HAP-1 (cell line): ENCODE measurements at regions not wholly inside any gene's neighbourhood (a gene's known extent, or its start where the extent isn't known, plus 50 kb on each side); places are given as distances from the start of the nearest gene placed in this dataset.

ENCODE experiments used
- DNase-seq, 2 experiments: peaks; one replicate each; pipeline ENCODE4 v3.0.0-alpha.2; 2016 to 2020; ENCODE audit warnings: low spot score in 2 of 2
- H3K27me3 ChIP-seq: fragments of 250-450 bp; sonication (Bioruptor Pico); 2 replicates; pipeline ENCODE4 v1.5.1; 2020; ENCODE audit warnings: low read depth, mild to moderate bottlenecking, moderate library complexity
- H3K36me3 ChIP-seq: fragments of 250-450 bp; sonication (Bioruptor Pico); replicated peaks from 2 replicates; pipeline ENCODE4 v1.5.1; 2020; ENCODE audit warnings: mild to moderate bottlenecking
- H3K4me1 ChIP-seq: fragments of 250-450 bp; sonication (Bioruptor Pico); 2 replicates; pipeline ENCODE4 v1.5.1; 2020; ENCODE audit warnings: mild to moderate bottlenecking
- H3K4me3 ChIP-seq: fragments of 250-450 bp; sonication (Bioruptor Pico); 2 replicates; pipeline ENCODE4 v1.5.1; 2020; ENCODE audit warnings: mild to moderate bottlenecking, moderate library complexity
- H3K9me3 ChIP-seq: fragments of 250-450 bp; sonication (Bioruptor Pico); 2 replicates; pipeline ENCODE4 v1.5.1; 2020; ENCODE audit warnings: mild to moderate bottlenecking, moderate library complexity
- in situ Hi-C: fragments of 300-500 bp; cut with MboI; formaldehyde crosslinking; loops from 3 replicates; pipeline ENCODE4 v1.14.3; 2020; ENCODE audit warnings: low sequenced_read_pairs, inconsistent platforms, mixed read lengths

DNA sequence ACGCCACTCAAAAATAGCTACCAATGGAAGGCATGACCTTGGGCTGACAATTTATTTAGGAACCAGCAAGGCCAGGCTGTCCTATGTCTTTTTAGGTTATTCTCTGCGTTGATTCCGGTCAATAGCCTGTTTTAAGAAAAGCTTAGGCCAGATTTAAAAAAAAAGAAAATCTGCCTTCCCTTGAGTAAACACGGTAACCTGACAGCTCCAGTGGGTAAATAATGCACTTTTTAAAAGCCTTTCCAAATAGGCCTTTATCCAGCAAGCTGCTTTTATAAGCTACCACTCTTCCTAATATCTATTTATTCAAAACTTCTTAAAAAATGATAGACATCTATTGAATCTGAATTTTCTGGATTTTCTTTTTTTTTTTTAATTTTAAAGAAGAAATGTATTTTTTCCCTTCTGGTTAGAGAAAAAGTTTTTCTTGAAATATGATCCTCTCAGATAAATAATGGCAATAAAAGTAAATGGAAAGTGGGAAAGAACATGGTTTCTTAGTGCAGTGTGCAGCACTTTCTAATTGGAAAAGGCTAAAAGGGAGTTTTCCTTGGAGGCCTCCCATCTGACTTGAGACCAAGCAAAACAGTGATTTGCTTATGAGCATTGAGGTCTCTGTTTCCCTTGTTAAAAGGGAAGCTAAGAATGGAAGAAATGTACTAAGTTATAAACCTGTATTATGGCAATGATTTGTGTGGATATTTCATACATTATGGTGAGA, 281.0 kb upstream of the RUNX1 start:
- DNase-seq, result no peak

DNA sequence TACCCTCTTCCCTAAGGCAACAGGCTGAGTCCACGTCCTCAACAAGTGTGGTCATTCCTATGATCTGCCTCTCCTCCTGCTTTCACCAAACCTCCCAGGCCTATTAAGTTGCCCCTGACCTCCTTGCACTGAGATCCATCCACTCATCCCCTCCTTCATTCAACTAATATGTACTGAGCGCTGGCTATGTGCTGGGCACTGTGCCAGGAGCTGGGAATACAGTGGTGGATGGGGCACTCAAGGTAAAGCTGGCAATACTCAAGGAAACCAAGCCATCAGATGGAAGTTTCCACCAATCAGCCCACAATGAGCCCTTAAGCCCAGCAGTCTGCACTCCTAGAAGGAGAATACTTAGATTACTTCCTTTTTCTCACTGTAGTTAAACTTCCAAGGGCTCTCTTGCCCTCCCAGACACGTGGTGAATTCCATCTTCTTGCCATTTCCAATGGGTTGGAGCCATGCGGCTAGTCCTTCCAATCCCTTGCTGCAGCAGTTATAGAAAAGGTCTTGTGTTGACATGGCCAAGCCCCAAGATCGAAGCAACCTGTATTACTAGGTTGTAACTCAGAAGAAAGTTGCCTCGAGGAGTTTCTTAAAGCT, 279.9 kb upstream of the RUNX1 start:
- H3K4me1 ChIP-seq, result no peaks in the 10 kb centered on the region
- no peaks in the 10 kb centered on the region for H3K36me3 ChIP-seq
- H3K27me3 ChIP-seq, result no peaks in the 10 kb centered on the region
- in situ Hi-C loops, result no loop called here
- H3K9me3 ChIP-seq, result no peaks in the 10 kb centered on the region
- no peak for DNase-seq
- no peak overlapping the region for H3K4me3 ChIP-seq

More for the DNA sequence above, 281.0 kb upstream of the RUNX1 start:
- no peaks in the 10 kb centered on the region for H3K4me1 ChIP-seq
- H3K27me3 ChIP-seq, result no peaks in the 10 kb centered on the region
- no peak overlapping the region for H3K4me3 ChIP-seq
- no peaks in the 10 kb centered on the region for H3K36me3 ChIP-seq
- no peaks in the 10 kb centered on the region for H3K9me3 ChIP-seq
- in situ Hi-C loops, result no loop called here

DNA sequence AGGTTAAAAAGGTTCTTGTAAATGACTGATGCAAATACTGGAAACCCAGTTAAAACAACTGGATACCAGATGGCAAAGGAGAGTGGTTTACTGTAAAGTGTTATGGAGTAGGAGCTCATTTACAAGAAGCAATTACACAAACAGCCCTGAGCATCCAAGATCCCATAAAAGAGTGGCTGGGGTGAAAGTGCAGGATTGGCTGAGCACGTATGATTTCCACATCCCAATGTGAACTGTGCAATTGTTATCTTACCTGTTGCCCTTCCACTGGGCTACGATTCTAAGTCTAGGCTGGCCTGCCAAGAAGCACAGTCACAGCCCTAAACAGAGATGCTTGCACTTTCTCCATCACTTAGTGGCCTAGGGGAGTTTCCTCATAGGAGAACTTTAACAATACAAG, 277.6 kb upstream of the RUNX1 start:
- no peaks in the 10 kb centered on the region for H3K36me3 ChIP-seq
- no peak for DNase-seq
- no peaks in the 10 kb centered on the region for H3K4me1 ChIP-seq
- no peaks in the 10 kb centered on the region for H3K27me3 ChIP-seq
- in situ Hi-C loops, result no loop called here
- H3K4me3 ChIP-seq, result no peak overlapping the region
- H3K9me3 ChIP-seq, result no peaks in the 10 kb centered on the region

DNA sequence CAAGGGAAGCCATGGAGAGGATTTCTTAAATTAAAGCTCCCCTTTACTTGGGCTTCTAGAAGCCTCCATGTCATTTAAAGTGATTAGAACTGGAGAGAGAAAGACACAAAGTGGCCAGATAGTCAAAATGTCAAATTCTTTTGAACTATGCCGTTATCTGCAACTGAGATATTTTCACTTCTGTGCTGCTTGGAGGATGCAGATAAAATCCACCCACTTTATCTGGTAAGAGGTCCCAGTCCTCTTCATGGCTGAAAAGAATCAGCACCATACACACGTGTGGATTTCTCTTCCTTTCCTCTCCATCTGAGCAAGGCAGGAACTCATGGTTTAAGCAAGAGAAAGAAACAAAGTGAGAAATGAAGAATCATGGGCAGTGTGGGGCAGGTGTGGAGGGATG, 276.9 kb upstream of the RUNX1 start:
- Histone ChIP-seq H3K9me3 (no peaks in the 10 kb centered on the region), H3K36me3 (no peaks in the 10 kb centered on the region), H3K27me3 (no peaks in the 10 kb centered on the region), H3K4me3 (no peak overlapping the region), H3K4me1 (no peaks in the 10 kb centered on the region)
- no peak for DNase-seq
- in situ Hi-C loops, result no loop called here

DNA sequence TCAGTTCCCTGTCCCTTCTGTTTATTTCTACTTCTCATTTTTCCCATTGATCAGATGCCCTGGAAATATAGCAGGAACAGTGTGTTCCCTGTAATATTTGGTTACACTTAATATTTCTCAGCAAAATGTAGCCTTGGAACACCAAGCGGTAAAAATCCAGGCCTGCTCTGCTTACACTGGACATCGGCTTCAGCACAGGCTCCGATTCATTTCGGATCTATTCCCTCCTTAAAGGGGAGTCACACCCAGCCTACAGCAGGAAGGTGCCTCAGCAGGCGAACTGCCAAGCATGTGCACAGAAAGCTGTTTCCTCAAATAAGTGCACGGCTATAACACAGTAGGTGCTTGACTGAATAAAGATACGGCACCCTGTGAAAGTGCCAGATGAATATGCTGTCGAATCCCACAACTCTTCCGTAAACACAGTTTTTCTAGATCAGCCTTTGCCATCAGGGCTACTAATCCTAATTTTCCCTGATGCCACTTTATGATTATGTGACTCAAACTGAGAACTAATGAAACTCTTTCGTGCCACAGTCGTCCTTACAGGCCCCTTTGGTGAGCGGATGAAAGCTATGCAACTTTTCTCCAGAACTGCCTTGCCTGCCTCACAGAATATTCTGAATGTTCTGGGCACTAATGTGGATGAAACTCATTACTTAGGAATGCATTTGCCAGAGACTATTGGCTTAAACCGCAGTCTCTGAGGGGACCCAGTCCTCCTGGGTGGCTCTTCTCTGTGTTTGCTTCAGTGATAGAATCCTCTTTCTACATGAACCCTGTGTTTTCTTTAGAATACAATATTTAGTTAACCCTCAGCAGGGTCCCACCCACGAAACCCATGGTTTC, 275.5 kb upstream of the RUNX1 start:
- Histone ChIP-seq H3K4me1 (no peaks in the 10 kb centered on the region), H3K36me3 (no peaks in the 10 kb centered on the region), H3K9me3 (no peaks in the 10 kb centered on the region), H3K4me3 (no peak overlapping the region), H3K27me3 (no peaks in the 10 kb centered on the region)
- in situ Hi-C loops, result no loop called here
- no peak for DNase-seq

DNA sequence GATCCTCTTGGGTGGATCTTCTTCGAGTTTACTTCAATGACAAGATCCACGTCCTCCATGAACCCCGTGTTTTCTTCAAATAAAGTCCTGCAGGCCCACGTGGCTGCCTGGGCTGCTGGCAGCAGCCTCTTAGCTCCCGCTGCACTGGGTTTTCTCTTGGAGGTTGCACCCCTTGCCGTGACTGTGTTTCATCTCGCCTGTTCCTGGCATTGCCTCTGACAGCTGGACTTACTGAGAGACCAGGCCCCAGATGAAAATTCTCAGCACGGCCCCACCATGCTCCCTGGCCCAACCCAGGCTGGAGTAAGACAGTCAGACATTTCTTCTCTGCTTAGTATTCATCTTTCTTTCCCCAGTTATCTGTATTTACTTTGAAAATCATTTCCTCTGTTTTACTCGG, 274.8 kb upstream of the RUNX1 start:
- Histone ChIP-seq H3K27me3 (no peaks in the 10 kb centered on the region), H3K4me1 (no peaks in the 10 kb centered on the region), H3K36me3 (no peaks in the 10 kb centered on the region), H3K4me3 (no peak overlapping the region), H3K9me3 (no peaks in the 10 kb centered on the region)
- no peak for DNase-seq
- in situ Hi-C loops, result no loop called here

DNA sequence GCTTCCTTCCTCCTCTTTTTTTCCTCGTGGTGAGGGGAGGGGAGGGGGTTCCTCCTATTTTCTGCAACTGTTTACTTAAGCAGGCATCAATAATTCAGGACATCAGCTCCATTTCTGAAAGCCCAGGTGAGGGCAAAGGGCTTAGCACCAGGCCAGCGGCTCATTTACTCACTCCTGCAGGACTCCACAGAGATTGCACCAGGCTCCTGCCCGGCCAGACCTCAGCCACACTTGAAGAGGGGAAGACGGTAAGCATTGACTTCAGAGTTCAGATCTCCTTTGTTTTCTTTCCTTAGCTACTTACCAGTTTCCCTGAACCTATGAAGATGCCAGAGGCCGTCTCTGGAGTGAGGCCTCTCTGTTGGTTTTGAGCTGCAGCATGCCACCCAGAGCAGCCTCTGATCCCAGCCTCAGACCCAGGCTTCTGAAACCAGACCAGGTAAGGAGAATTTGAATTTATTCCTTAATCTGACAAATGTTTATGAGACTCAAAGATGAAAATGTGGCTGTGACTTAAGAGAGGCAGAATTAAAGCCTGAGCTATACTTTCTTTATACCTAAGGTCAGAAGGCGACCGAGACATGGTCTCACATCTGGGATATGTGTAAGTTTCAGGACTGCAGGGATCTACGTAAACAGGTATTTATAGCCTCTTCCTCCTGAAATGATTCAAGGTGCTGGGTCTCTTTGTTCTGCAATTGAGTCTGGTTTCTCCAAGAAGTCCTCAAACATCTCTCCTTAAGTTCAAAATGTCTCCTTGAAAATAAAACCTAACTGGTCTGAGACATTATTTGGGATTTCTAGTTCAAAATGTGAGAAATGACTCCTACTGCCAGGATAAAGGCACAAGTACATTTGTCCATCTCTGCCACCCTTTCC, 272.5 kb upstream of the RUNX1 start:
- Histone ChIP-seq H3K4me1 (no peaks in the 10 kb centered on the region), H3K27me3 (no peaks in the 10 kb centered on the region), H3K4me3 (no peak overlapping the region), H3K36me3 (no peaks in the 10 kb centered on the region), H3K9me3 (no peaks in the 10 kb centered on the region)
- no peak for DNase-seq
- in situ Hi-C loops, result no loop called here

DNA sequence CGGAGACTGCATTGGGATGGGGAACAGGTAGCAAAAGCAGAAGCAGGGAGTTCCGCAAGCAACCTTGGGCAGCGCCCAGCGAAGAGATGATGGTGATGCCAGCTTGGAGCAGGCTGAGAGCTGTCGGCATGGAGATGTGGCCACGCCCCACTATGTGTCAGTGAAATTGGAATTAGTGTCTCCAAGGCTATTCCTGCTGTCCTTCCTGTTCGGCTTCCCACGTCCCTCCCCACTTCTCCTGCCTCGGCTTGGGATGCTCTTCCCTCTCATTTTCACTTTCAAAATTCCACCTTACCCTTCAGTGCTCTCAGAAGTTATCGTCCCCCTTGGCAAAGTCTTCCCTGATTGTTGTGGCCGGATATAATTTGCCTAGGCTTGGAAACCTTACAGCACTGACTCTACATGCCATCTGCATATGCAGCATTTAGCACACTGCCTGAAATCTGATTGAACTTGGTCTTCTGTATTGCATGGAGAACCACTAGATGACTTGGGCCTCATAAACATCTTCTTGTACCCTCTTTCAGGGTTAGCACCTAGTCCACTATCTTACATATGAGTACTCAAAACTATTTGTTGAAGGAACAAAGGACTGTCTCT, 270.7 kb upstream of the RUNX1 start:
- no peak for DNase-seq
- no peaks in the 10 kb centered on the region for H3K4me1 ChIP-seq
- H3K4me3 ChIP-seq, result no peak overlapping the region
- H3K9me3 ChIP-seq, result peaks cover 1% of the 10 kb centered on the region; the same call in 1 of the 2 replicates
- in situ Hi-C loops, result no loop called here
- H3K27me3 ChIP-seq, result no peaks in the 10 kb centered on the region
- no peaks in the 10 kb centered on the region for H3K36me3 ChIP-seq

DNA sequence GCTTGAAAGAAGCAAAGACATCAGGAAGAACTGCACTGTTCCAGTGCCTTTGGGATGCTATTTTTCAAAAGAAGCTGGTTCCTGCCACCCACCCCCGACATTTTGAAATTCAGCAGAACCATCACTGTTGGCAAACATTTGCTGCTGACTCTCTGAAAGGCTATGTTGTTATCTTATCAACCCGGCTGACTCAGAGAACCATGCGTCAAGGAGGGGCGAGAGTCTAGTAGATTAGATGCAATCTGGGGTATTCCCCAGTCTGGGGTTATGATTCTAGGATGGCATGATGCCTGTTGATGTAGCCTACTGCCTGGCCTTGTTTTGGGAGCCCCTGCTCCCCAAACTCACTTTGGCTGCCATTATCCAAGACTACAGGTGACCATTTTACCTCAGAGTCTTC, 267.8 kb upstream of the RUNX1 start:
- DNase-seq, result no peak
- in situ Hi-C loops, result no loop called here

DNA sequence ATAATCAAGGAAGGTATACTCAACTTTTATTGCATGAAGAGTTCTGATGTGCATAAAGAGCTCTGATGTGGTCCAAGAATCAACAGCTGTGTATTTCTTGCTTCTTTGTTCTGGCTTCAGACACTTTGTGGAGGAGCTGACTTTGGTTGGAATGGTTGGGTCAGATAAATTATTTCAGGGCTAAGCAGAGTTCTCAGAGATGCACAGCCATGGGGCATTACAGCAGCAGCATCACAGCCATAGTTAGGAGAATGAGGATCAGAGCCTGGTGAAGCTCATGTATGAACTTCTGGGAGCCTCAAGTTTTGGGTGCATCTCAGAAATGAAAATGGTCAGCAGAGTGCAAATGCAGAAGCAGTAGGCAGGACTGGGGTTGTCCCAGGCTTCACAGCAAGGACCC, 267.4 kb upstream of the RUNX1 start:
- Histone ChIP-seq H3K4me3 (no peak overlapping the region), H3K27me3 (no peaks in the 10 kb centered on the region), H3K4me1 (no peaks in the 10 kb centered on the region), H3K9me3 (peaks cover 2% of the 10 kb centered on the region; the same call in 1 of the 2 replicates), H3K36me3 (no peaks in the 10 kb centered on the region)
- DNase-seq, result no peak
- in situ Hi-C loops, result no loop called here

More for the DNA sequence above, 267.8 kb upstream of the RUNX1 start:
- Histone ChIP-seq H3K9me3 (peaks cover 2% of the 10 kb centered on the region; the same call in 1 of the 2 replicates), H3K27me3 (no peaks in the 10 kb centered on the region), H3K4me1 (no peaks in the 10 kb centered on the region), H3K4me3 (no peak overlapping the region), H3K36me3 (no peaks in the 10 kb centered on the region)

DNA sequence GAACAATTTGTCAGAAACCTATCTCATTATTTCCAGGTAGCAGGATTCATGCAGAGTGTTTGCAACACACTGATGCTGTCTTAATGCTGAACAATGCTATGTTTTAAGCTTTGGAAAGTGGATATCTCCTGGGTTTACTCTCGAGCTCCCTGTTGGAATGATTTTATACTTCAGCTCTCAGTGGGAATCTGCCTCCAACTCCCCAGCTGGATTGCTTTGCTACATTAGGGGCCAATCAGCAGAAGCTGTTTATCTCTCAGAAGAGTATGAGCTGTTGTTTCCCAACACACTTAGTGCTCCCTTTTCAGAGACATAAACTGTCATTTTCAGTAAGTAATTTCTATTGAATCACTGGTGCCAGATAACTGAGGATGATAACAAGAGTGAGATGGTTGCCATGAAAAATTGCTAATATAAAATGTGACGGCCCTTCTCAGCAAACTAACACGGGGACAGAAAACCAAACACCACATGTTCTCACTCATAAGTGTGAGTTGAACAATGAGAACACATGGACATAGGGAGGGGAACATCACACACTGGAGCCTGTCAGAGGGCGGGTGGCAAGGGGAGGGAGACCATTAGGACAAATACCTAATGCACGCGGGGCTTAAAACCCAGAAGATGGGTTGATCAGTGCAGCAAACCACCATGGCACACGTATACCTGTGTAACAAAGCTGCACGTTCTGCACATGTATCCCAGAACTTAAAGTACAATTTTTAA, 265.9 kb upstream of the RUNX1 start:
- no peaks in the 10 kb centered on the region for H3K27me3 ChIP-seq
- no peaks in the 10 kb centered on the region for H3K36me3 ChIP-seq
- DNase-seq, result no peak
- H3K4me1 ChIP-seq, result no peaks in the 10 kb centered on the region
- H3K4me3 ChIP-seq, result no peak overlapping the region
- in situ Hi-C loops, result no loop called here
- H3K9me3 ChIP-seq, result peaks cover 2% of the 10 kb centered on the region; the same call in 1 of the 2 replicates

DNA sequence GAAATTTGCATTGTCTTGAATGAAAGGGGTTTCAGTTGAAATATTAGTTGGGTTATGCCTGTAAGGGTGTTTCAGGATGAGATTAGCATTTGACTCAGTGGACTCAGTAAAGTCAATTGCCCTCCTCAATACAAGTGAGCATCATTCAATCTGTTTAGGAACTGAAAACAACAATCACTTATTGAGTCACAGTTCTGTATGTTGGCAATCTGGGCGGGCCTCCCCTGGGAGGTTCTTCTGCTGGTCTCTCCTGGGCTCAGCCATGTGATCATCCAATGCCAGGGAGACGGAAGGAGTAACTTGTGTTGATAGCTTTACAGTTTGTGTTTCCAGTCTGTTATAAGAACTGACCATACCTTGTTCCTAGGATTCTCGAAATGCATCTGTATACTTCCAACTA, 262.9 kb upstream of the RUNX1 start:
- no peak overlapping the region for H3K4me3 ChIP-seq
- in situ Hi-C loops, result no loop called here
- no peaks in the 10 kb centered on the region for H3K36me3 ChIP-seq
- H3K4me1 ChIP-seq, result no peaks in the 10 kb centered on the region
- H3K9me3 ChIP-seq, result peaks cover 2% of the 10 kb centered on the region; the same call in 1 of the 2 replicates
- no peak for DNase-seq
- no peaks in the 10 kb centered on the region for H3K27me3 ChIP-seq
